Tibial nerve (tissue), 3 donors: ENCODE measurements at regions not wholly inside any gene's neighbourhood (a gene's known extent, or its start where the extent isn't known, plus 50 kb on each side); places are given as distances from the start of the nearest gene placed in this dataset.

Experiments used
- CTCF ChIP-seq, 5 experiments: fragments of 200-600 bp in 3 of 5; fragments of 450-650 bp in 2 of 5; sonication (generic) in 3 of 5; IDR thresholded peaks; one replicate each; pipeline ENCODE4 v1.5.1; 2016 to 2019; ENCODE audit warnings: antibody characterized with exemption in 5 of 5, mild to moderate bottlenecking in 3 of 5, moderate library complexity in 2 of 5
- POLR2A ChIP-seq, 2 donors: fragments of 450-650 bp; IDR thresholded peaks; one replicate each; pipeline ENCODE4 v1.6.1; 2017; ENCODE audit warnings: antibody characterized with exemption in 2 of 2, mild to moderate bottlenecking in 2 of 2, moderate library complexity in 2 of 2

- no peak for TF ChIP-seq CTCF (IDR thresholded peaks at IDR 0.05)
- TF ChIP-seq POLR2A (IDR thresholded peaks at IDR 0.05) = no peak
Observed at GRCh38 chr14:21995332-21995731, 321.7 kb upstream of the OR4E1 start.
